Endothelial cell of umbilical vein (primary cell): ENCODE measurements at regions not wholly inside any gene's neighbourhood (a gene's known extent, or its start where the extent isn't known, plus 50 kb on each side); places are given as distances from the start of the nearest gene placed in this dataset.

Experiments
- BruUV-seq: library from RNA; stranded (reverse); fragments of 400-500 nt; replicated peaks from 2 replicates; lab custom pipeline; 2021; lab: Mats Ljungman, UMichigan
- CTCF ChIA-PET: fragments of 300-600, 350-600 bp; sonication (Branson Sonifier 250); formaldehyde crosslinking; loops from one replicate; lab custom pipeline; 2021; ENCODE audit warnings: antibody characterized with exemption, inconsistent platforms; lab: Charles Lee
- POLR2A ChIA-PET: fragments of 300-600, 350-600 bp; sonication (Branson Sonifier 250); formaldehyde crosslinking; loops from one replicate; lab custom pipeline; 2021; ENCODE audit warnings: antibody characterized with exemption, inconsistent platforms; lab: Charles Lee
- DNase-seq: peaks from one replicate; pipeline ENCODE4 v3.0.0-alpha.2; 2011; ENCODE audit warnings: low read depth, low spot score
- FAIRE-seq: peaks from 2 replicates; lab custom pipeline; 2011; peaks lifted over from hg19 to GRCh38; lab: Jason Lieb, UNC
- H2AFZ ChIP-seq: 2 replicates; pipeline ENCODE4 v1.6.0; 2012; ENCODE audit warnings: low read depth, low read length, control low read depth, inconsistent platforms
- H3K27ac ChIP-seq: 2 replicates; pipeline ENCODE4 v1.5.1; 2011; ENCODE audit warnings: low read depth, mild to moderate bottlenecking, control low read depth, low read length, moderate library complexity; ENCODE audit not compliant: insufficient read depth
- H3K27me3 ChIP-seq, 2 experiments: 2 replicates each; pipeline versions ENCODE4 v1.6.0 to v1.6.1; 2011; ENCODE audit warnings: low read length in 2 of 2, mixed read lengths in 1 of 2; ENCODE audit not compliant: control insufficient read depth in 2 of 2, insufficient read depth in 2 of 2
- H3K36me3 ChIP-seq, 2 experiments: 2 replicates in 1 of 2; 3 replicates in 1 of 2; pipeline ENCODE4 v1.5.1; 2011; ENCODE audit warnings: low read length in 2 of 2, mild to moderate bottlenecking in 1 of 2, moderate library complexity in 1 of 2; ENCODE audit not compliant: control insufficient read depth in 2 of 2, insufficient read depth in 2 of 2; ENCODE audit errors: extremely low read depth in 1 of 2
- H3K4me1 ChIP-seq: 3 replicates; pipeline ENCODE4 v1.5.1; 2011; ENCODE audit warnings: mild to moderate bottlenecking, low read length; ENCODE audit not compliant: control insufficient read depth, insufficient read depth; ENCODE audit errors: extremely low read depth
- H3K4me2 ChIP-seq: 2 replicates; pipeline ENCODE4 v1.6.1; 2011; ENCODE audit warnings: low read length, control low read depth, mixed read lengths; ENCODE audit not compliant: insufficient read depth
- H3K4me3 ChIP-seq, 3 experiments: fragments of 200-600 bp in 1 of 3; sonication (generic), shearing (Covaris generic) in 1 of 3; replicated peaks in 1 of 3; 2 replicates each; pipeline ENCODE4 v1.5.1; 2011 to 2016; ENCODE audit warnings: control low read depth in 3 of 3, low read length in 3 of 3, mild to moderate bottlenecking in 2 of 3, inconsistent platforms in 1 of 3, low read depth in 1 of 3, moderate library complexity in 1 of 3; ENCODE audit not compliant: insufficient read depth in 1 of 3
- H3K79me2 ChIP-seq: 2 replicates; pipeline ENCODE4 v1.6.0; 2012; ENCODE audit warnings: low read length, inconsistent platforms; ENCODE audit not compliant: control insufficient read depth, insufficient read depth
- H3K9ac ChIP-seq: replicated peaks from 2 replicates; pipeline ENCODE3; 2011; ENCODE audit warnings: low read length, control low read depth; ENCODE audit not compliant: insufficient read depth; ENCODE audit errors: extremely low read depth
- H3K9me1 ChIP-seq: replicated peaks from 3 replicates; pipeline ENCODE4 v1.6.0; 2011; ENCODE audit warnings: mild to moderate bottlenecking, low read length; ENCODE audit not compliant: control insufficient read depth, insufficient read depth; ENCODE audit errors: extremely low read depth
- H3K9me3 ChIP-seq: replicated peaks from 2 replicates; pipeline ENCODE4 v1.5.1; 2012; ENCODE audit warnings: low read length, inconsistent platforms; ENCODE audit not compliant: control insufficient read depth, insufficient read depth
- H4K20me1 ChIP-seq: replicated peaks from 2 replicates; pipeline ENCODE3; 2011; ENCODE audit warnings: mild to moderate bottlenecking, low read length; ENCODE audit not compliant: control insufficient read depth, insufficient read depth; ENCODE audit errors: extremely low read depth
- EZH2 ChIP-seq: IDR thresholded peaks from 2 replicates; pipeline ENCODE4 v1.6.1; 2012; ENCODE audit warnings: borderline replicate concordance, low read depth, mild to moderate bottlenecking, moderate library complexity, low read length, inconsistent platforms; ENCODE audit not compliant: severe bottlenecking
- FOS ChIP-seq: IDR thresholded peaks from 2 replicates; pipeline ENCODE4 v1.6.1; 2011; ENCODE audit warnings: mild to moderate bottlenecking, low read length, moderate library complexity, borderline replicate concordance; ENCODE audit not compliant: insufficient read depth
- GATA2 ChIP-seq: IDR thresholded peaks from 2 replicates; pipeline ENCODE4 v1.7.0; 2011; ENCODE audit warnings: low read depth, mild to moderate bottlenecking, moderate library complexity, mixed read lengths, low read length; ENCODE audit not compliant: insufficient read length, insufficient read depth
- JUN ChIP-seq: IDR thresholded peaks from 2 replicates; pipeline ENCODE4 v1.6.1; 2011; ENCODE audit warnings: borderline replicate concordance, low read depth; ENCODE audit not compliant: insufficient read length, insufficient read depth
- MYC ChIP-seq: IDR thresholded peaks from one replicate; pipeline ENCODE4 v1.6.1; 2011; ENCODE audit warnings: mild to moderate bottlenecking, low read depth, low read length
- POLR2A ChIP-seq: IDR thresholded peaks from 2 replicates; pipeline ENCODE4 v1.6.1; 2012; ENCODE audit warnings: low read depth, mild to moderate bottlenecking, control low read depth, low read length
- POLR2AphosphoS5 ChIP-seq: IDR thresholded peaks from 2 replicates; pipeline ENCODE4 v1.6.1; 2012; ENCODE audit warnings: low read depth, mild to moderate bottlenecking, control low read depth, low read length, moderate library complexity; ENCODE audit not compliant: insufficient read depth
- dilution Hi-C: fragments of 300-500 bp; cut with MboI; formaldehyde crosslinking; loops from one replicate; pipeline ENCODE4 v1.15.0; 2019; ENCODE audit warnings: low sequenced_read_pairs; ENCODE audit not compliant: extremely low pct_ligation_motif_present
- intact Hi-C: fragments of 100-400 bp; cut with micrococcal nuclease; formaldehyde crosslinking; loops from one replicate; pipeline ENCODE4 v1.10.0; 2022
- TF ChIP-seq, protein P1 (sequence below): IDR thresholded peaks from 2 replicates; pipeline ENCODE4 v1.6.1; 2011; ENCODE audit not compliant: insufficient read depth, insufficient read length
- TF ChIP-seq, protein P2 (sequence below), 2 donors: IDR thresholded peaks; 1 replicate in 1 of 2; 2 replicates in 1 of 2; pipeline ENCODE4 v1.5.1; 2011; ENCODE audit warnings: low read length in 2 of 2, mild to moderate bottlenecking in 2 of 2, moderate library complexity in 2 of 2, control low read depth in 1 of 2, inconsistent platforms in 1 of 2, low read depth in 1 of 2; ENCODE audit not compliant: insufficient read depth in 1 of 2; ENCODE audit errors: extremely low read depth in 1 of 2

DNA sequence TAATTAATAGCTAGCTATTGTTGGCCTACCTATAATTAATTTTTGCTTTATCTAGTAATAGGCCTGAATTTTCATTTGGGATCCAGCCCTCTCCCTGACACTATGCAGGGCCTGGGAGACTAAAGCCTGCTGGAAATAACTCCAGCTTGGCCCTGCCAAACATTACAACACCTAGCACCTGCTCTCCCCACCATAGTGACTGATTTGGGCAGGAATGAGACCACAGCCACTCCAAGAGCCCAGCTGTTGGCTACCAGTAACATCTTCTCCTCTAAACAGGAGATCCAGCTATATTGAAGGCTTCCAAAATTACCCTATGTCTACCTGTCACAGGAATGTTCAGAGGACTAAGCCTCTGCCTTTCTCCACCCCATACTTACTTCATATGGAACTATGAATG is 225.1 kb downstream of the IDS start:
- no peaks in the 10 kb centered on the region for H3K36me3 ChIP-seq
- H3K4me2 ChIP-seq, result no peak overlapping the region
- H3K27ac ChIP-seq, result no peak overlapping the region
- H3K4me3 ChIP-seq, result no peak overlapping the region
- intact Hi-C loops (no loop called here), dilution Hi-C loops (no loop called here)
- H4K20me1 ChIP-seq, result no peaks in the 10 kb centered on the region
- CTCF ChIA-PET, result no interaction called here
- FAIRE-seq (no peak), DNase-seq (no peak)
- no TSS peak for BruUV-seq
- H3K9ac ChIP-seq, result no peak overlapping the region
- H3K9me3 ChIP-seq, result no peaks in the 10 kb centered on the region
- POLR2A ChIA-PET, result no interaction called here
- no peaks in the 10 kb centered on the region for H3K79me2 ChIP-seq
- no peaks in the 10 kb centered on the region for H3K9me1 ChIP-seq
- TF ChIP-seq POLR2A (no peak), JUN (no peak), MYC (no peak), EZH2 (no peak), GATA2 (no peak), POLR2AphosphoS5 (no peak), FOS (no peak)
- TF ChIP-seq, protein P1, sequence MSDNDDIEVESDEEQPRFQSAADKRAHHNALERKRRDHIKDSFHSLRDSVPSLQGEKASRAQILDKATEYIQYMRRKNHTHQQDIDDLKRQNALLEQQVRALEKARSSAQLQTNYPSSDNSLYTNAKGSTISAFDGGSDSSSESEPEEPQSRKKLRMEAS, result no peak
- TF ChIP-seq, protein P2, sequence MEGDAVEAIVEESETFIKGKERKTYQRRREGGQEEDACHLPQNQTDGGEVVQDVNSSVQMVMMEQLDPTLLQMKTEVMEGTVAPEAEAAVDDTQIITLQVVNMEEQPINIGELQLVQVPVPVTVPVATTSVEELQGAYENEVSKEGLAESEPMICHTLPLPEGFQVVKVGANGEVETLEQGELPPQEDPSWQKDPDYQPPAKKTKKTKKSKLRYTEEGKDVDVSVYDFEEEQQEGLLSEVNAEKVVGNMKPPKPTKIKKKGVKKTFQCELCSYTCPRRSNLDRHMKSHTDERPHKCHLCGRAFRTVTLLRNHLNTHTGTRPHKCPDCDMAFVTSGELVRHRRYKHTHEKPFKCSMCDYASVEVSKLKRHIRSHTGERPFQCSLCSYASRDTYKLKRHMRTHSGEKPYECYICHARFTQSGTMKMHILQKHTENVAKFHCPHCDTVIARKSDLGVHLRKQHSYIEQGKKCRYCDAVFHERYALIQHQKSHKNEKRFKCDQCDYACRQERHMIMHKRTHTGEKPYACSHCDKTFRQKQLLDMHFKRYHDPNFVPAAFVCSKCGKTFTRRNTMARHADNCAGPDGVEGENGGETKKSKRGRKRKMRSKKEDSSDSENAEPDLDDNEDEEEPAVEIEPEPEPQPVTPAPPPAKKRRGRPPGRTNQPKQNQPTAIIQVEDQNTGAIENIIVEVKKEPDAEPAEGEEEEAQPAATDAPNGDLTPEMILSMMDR (IDR thresholded peaks at IDR 0.05; ENCODE audit: extremely low read depth in 1 of 2, insufficient read depth in 1 of 2, low read depth in 1 of 2, low read length in 2 of 2), result no peak
- H3K4me1 ChIP-seq, result no peaks in the 10 kb centered on the region
- H3K27me3 ChIP-seq, result no peaks in the 10 kb centered on the region
- no peak overlapping the region for H2AFZ ChIP-seq
